Renal cortical epithelial cell (primary cell): ENCODE measurements at regions not wholly inside any gene's neighbourhood (a gene's known extent, or its start where the extent isn't known, plus 50 kb on each side); places are given as distances from the start of the nearest gene placed in this dataset.

Experiments used
- DNase-seq: peaks from one replicate; pipeline ENCODE4 v3.0.0-alpha.2; 2011; ENCODE audit warnings: low read depth

DNA sequence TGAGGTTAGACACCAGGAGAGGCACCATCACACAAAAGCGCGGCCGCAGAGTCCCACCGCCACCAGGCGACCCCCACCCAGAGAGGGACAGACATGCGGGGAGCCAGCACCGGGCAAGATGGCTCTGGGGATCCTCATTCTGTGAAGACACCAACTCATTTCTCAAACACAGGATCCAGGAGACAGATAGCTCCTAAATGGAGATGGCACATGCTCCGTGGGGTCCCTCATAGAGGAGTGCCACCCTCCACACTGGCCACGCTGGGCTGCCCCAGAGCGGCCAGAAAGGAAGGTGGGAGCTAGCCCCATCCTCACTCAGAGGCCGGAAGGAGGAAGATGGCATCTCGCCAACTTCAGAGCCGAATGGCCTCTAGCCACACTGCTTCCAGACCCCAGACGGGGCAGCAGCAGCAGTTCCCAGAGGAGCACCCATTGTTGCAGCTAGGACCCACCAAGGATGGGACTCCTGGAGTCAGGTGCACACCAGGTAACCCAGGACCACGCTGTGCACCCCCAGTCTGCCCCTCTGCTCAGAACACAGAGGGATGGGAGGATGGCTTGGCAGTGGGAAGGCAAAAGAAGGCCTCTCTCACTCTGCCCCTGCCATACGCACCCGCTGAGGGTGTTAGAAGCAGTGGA lies 78.6 kb downstream of the ZIC5 start:
- no peak for DNase-seq

DNA sequence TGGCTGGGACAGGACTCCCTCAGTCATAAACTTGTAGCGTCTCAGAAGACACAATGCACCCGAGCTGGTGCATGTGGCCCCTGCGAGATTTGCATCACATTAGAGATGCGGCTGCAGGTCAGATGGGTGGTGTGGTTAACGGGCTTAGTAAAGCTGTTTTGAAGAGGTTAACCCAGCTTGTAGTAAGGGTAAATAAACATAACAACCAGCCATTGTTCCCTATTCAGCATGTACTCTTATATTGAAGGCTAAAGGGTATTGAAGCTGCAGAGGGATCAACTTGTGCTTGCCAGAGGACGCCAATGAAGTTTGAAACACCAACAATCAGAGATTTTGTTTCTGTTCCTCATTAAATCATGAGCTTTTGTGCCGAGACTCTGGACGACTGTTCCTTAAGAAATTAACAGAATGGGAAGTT lies 79.4 kb downstream of the ZIC5 start:
- DNase-seq = no peak

DNA sequence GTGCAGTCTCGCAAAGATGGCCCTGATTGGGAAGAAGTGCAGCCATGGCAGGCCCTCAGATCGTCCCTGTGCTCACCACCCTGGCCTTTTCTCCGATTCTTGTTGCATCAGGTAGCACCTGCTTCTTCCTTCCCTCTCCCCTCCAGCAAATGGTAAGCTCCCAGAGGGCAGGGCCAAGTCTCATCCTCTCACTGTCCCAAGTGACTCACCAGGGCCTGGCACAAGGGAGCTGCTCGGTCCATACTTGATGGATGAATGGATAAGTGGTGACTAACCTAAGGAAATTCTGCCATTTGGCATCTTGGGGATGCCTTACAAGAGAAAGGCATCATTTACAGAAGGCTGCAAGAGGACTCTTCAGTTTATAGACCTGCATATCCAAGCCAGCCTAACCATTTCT lies 84.9 kb downstream of the ZIC5 start:
- DNase-seq = no peak

DNA sequence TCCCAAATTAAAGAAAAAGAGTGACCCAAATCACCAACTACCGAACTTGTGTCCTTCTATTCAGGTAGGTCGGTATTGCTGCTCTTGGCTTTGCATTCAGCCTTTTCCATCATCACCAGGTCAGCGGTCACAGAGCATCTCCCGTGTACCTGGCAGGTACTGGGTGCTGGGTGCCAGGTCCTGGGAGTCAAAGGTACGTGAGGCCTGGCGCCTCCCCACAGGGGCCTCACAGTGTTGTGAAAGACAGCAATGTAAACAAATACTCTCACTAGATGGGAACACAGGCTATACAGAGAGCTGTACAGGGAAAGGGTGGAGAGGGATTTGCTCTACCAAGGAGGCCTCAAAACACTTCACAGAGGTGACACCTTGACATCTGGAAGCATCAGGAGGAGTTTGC lies 86.7 kb downstream of the ZIC5 start:
- DNase-seq = no peak

DNA sequence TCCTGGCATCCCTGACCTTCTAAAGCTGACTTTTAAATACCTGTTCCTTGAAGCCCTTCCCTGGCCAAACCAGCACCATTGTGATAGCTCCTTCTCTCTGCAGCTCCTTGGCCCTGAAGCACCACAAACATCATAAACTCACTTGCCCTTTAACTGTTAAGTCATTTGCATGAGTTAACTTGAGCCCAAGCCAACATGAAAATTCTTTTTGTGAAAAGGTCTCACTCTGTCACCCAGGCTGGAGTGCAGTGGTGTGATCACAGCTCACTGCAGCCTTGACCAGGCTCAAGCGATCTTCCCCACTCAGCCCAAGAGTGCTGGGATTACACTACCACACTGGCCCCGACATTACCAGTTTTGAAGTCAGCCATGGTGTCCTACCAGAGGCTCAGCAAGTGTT lies 87.8 kb downstream of the ZIC5 start:
- DNase-seq = no peak

DNA sequence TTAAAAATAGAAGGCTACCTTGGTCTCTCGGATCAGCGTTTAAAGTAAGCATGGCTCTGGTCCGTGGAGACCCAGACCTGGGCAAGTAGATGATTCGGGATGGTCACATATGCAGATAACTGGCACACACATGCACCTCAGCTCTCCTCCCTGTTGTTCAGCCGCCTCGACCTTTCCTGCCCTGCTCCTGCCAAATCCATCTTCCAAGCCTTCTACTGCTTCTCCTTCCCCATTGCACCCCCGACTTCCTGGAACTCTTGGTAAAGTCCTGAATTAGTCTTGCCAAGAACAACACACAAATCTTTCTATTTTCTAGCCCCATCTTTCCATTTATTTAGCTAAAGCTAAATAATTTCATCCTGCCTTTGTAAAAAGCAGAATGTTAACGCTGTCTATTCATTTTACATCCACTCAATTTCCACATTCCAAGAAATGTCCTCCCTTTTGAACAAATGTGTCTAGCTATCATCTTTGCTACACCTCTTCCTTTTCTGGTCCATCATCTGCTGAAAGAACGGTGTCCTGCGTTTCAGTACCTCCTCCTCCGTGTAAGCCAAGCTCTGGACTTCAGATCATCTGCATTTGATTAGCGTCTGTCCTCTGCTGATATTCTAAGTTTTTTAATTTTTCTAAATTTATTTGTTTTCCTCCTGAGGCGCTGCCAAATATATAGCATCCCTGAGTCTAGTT lies 92.5 kb downstream of the ZIC5 start:
- no peak for DNase-seq

DNA sequence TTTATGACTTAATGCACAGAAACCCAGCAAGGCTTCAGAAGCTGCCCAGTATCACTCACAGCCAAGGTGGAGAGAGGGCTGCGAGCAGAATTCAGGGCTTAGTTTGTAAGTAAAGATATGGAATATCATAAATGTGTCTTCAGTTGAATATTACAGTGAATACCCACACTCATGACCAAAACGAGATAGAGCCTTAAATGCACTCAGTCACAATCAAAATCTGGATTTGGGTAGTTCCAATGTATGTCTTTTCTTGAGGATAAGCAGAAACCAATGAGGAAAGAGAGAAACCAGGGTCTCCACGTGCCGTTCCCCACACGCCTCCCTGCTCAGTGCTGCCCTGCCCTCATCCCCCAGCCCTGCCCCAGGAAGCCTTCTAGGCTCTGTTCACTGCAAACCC lies 94.9 kb downstream of the ZIC5 start:
- no peak for DNase-seq

DNA sequence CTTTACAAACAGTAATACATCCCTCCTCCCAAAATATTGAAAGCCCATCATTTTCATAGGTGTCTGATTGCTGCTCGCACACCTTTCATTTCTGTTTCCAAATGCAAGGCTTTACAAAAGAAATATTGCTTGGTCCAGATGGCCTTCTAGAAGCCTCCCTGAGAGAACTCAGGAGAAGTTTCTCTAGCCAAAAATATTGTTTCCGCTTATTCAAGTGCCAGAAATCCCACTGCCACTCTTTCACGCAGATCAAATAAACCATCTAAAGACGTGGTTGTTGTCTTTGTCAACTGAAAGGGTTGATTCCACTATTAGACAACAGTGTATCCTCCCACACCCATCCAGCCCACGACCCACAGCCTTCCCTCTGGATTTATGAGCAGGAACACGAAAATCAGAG lies 96.2 kb downstream of the ZIC5 start:
- DNase-seq = no peak

DNA sequence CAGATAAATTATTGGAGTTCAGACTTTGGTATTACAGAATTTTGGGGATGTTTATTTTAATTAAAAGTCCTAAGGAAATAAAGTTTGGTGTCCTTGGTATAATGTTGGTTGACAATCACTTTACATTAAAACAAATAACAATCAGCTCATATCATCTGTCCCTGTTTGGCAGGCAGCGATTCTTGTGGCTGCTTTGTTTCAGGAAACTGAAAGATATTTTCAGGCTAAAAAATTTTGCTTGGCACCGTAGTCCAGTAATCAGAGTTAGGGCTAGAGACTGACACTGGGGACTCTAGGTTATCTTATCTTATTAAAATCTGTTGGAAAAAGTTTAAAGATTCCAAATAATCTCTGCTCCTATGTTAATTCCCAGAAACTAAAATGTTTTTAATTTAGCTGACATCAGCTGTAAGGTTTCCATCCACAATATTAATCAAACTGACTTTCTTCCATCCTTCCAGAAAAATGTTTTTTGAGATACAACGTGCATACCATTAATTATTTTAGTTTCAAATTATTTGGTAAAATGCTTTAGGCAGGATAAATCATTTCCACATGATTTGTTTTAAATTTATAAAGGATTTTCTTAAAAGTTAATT lies 97.6 kb downstream of the ZIC5 start:
- DNase-seq = no peak

DNA sequence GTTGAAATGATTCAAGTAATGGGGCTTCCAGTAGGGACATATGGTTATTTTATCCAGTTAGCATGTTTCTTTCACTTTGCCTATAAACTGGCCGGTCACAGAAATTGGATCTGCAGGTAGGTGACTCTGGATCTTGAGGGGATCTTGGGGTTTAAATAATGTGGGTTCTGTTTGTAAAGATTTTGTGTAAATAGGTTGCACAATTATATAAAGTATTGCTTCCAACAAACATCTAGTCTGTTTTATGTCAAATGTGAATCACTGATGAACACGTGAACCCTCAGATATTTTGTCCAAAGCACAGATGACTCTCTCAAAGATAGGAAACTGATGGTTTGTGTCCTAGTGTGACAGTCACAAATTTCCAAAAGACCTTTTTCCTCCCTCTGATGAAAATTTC lies 98.4 kb downstream of the ZIC5 start:
- no peak for DNase-seq

DNA sequence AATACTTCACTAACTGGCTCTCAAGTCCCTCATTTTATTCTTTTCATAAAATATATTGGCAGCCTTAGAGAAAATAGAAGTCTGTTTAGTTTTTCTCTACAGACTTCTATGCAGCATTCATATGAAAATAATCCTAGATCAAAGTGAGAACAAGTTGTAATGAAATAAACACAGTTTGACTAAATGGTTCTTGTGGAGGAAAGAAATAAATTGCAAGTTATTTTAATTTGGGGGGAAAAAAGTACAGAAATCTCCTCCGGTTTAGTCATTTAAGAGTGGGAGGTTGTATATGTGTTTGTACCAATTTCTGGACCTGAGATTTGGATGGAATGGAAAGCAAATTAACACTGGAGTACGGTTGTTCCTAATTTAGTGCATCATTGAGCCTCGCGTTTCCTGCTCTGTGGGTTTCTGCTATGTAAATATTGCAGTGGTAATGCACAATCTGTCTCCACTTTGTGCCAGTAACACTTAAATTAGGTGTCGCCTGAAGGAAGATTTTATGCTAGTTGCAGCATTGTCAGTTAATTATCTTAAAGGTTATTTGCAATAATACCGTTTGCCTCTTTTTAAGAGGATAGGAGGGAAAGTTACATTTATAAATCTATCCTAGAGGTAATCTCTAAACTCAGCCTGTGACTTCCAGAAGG lies 100.2 kb downstream of the ZIC5 start:
- DNase-seq = no peak

DNA sequence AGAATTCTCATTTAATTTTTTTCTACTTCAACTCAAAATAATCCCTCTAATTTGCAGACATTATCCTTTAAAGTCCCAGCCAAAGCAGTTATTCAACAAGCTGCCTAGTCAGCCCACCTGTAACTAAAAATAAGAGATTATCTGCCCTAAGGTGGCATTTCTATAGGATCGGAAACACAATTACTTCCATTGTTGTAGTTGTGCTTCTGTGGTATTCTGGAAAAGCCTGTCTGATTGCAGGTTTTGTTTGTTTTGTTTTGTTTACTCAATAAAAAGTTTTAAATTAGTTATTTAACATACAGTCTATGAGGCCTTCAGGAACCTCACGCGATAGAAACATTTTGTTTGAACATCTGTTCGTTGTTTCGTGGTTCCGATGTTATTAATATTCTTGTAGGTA lies 101.0 kb downstream of the ZIC5 start:
- DNase-seq = no peak

DNA sequence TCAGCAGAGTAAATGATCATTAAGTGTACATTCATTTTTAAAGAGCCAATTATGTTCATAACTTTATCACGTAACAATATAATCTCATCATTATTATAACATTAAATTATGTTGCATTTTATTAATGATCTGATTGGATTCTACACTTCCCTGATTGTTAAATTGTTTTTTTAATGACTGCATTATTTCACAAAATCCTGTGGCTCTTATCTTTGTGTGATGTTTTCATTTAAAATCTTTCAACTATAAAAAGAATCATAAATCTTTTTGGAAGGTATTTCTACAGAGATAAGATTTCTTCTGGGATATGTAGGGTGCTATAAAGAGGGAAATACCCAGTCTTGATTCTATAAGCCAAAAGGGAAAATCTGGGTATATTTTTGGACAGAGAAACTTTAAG lies 101.7 kb downstream of the ZIC5 start:
- no peak for DNase-seq

DNA sequence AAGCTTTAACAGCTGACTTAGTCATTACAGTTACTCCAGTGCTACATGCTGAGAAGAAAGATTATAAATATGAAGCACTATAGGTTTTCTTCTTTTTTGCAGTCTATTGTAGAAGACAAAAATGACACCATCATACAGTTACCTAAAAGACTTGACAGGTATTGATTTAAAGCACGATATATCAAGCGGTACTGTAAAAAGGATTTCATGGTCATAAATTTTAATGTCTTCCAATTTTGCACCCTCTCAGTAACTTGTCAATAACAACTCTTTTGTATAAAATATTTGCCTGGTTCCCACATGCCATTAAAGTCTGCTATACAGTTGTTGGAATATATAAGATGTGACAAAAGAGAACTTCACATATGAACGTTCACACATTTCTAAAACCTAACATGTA lies 102.8 kb downstream of the ZIC5 start:
- no peak for DNase-seq

DNA sequence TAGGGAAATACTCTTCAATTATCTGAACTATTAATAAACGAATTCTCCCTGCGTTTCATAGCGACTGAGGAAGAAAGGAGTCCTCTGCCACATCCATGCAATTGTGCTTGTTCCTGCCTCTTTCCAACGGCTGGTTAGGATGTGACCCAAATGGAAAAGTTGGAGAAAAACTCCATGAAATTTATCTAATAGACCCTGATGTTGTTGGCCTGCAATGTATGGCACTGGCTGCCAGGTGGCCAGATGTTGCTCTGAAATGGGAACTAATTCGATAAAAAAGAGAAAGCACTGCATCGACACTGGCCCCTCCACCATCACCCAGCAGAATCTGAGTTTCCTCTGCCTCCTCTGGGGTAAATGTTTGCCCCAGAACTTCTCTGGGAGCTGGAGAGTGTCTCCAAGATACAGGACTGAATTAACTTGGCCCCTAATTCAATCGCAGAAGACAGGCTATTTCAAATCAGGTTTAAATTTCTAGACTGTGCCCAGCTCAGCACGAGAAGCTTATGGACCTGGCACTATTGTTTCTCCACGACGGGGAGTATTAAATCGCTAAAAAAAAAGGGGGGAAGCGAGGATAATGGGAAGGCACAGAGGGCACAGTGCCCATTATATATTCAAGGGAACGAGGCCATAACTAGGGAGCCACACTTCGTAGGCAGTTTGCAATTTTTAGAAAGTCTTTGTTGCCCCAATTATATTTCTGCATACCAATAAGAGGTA lies 103.9 kb downstream of the ZIC5 start:
- no peak for DNase-seq

DNA sequence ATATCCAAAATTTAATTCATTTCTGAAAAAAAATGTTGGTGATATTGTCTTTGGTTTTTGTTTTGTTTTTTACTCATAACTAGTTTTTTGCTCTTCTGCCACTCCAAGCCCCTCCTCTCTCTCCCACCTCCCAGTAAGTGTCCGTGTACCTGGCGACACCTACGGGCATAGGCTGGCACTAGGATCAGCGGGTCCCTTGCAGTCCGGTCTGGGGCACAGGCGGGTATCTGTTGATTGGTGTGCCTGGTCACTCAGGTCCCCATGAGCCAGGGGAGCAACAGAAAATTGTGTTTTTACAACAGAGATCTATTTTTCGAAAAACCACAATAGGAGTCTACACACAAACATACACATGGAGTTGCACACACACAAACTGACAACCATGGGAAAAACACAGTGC lies 104.8 kb downstream of the ZIC5 start:
- no peak for DNase-seq

DNA sequence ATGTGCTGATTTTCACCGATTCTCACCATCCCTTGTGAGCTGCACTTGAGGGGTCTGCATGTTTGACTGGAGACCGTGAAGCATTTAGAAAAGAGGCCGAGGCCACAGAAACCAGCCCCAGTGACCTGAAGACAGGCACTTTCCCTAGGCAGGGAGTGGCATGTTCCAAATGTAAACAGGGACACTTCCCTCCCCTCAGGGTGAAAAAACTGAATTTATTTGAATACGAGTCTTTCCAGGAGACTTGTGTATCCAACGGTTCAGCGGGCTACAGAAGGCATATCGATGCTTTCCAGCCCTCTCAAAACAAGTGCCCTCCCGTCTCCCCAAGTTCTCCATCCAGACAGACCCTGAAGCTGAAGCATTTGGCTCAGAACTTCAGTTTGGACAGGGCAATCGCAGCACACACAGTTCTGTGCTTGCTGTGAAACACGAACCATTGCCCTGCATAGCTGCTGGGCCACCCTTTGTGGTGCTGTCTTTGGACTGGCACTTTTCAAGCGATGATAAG lies 106.1 kb downstream of the ZIC5 start:
- no peak for DNase-seq

DNA sequence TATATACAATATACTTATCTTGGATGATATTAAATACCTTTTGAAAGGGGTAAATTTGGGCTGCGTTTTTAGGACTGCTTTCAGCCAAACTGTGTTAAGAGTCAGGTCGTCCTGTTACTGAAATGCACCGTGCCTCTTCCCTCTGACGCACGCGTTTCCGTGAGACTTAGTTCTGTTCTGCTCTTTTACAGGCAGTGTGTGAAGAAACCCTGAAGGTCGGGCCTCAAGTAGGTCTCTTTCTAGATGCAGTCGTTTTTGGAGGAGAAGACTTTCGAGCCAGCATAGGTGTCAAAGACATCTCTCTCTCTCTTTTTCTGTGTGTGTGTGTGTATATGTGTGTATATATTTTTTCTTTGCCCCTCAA lies 107.0 kb downstream of the ZIC5 start:
- DNase-seq = no peak

DNA sequence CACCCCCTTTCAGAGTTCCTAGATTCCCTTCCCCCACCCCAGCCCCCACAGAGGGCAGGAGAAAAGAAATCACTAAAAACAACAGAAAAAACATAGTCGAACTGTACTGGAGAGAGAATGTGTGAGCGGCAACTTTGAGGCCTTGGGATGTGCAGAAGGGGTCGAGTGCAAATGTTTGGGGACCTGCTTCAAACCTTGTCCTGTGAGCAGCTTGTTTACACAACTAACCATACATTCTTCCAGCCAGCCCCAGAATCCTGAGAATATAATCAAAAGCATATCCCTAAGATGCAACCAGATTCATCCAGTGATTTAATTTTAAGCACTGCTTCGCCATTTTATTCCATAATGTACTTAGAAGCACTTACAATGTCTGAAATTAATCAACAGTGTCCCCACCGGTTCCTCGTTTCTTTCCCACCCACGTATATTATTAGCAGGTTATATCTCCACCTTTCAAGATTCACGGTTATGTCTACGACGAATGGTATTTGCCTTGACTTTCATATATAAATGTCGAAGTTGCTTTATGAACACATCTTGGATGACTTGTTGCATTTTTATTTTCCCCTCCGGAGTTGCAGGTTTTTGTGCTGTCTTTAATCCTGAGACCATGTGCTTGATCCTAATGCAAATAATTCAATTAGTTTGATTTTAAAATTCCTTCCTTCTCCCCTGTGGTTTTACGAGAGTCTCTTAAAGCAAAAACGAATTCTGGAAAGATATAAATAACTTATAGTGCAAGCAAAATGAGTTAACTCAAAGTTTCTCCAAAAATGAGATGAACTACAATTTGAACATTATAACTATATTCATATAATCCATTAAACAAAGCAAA lies 107.6 kb downstream of the ZIC5 start:
- DNase-seq = no peak

DNA sequence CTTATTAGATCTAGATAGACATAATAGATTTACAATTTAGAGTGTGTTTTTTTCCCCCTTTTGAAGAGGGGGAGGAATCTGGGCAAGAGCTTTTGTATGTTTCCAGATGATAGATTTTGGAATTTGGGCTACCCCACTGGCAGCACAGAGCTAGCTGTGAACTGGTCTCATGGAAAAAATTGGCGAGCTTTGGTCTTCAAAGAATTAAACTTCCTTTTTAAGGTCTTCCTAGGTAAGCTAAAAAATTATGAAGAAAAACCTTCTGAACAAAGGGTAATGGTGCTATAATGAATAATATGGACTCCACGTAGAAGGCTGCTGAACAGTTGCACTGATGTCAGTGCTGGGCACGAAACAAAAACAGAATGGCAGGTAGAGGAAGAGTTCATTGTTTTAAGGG lies 109.3 kb downstream of the ZIC5 start:
- no peak for DNase-seq

DNA sequence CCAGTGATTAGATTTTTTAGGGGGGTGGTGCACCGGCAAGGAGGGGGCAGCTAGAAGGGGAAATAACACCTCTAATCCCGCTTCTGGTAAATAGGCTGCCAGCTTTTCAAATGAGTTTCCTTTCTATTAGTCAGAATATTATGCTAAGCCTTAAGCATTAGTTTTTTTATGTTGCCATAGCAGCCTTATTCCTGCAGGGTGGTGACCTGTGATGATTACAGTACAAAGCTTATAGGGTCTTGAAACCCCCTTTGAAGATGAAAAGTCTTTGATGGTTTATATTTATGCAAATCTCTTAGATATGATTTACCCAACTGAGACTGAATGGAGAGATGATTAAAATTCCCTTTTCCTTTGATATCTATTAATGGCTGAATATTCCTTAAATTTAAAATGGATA lies 109.8 kb downstream of the ZIC5 start:
- no peak for DNase-seq
